ENCODE measurements at regions not wholly inside any gene's neighbourhood (a gene's known extent, or its start where the extent isn't known, plus 50 kb on each side); places are given as distances from the start of the nearest gene placed in this dataset.

GRCh38 chr5:98482321-98483300, 290.9 kb upstream of the RGMB start:
- in situ Hi-C loops (cut with HindIII; ENCODE audit: low pct_ligation_motif_present, low pct_unique_long_range_greater_than_20kb, low sequenced_read_pairs): no loop called here
- no peak for DNase-seq

- DNase-seq: no peak
- in situ Hi-C loops (cut with HindIII; ENCODE audit: low pct_ligation_motif_present, low pct_unique_long_range_greater_than_20kb, low sequenced_read_pairs): no loop called here
Observed at GRCh38 chr5:98483301-98483685, 290.2 kb upstream of the RGMB start.

DNA sequence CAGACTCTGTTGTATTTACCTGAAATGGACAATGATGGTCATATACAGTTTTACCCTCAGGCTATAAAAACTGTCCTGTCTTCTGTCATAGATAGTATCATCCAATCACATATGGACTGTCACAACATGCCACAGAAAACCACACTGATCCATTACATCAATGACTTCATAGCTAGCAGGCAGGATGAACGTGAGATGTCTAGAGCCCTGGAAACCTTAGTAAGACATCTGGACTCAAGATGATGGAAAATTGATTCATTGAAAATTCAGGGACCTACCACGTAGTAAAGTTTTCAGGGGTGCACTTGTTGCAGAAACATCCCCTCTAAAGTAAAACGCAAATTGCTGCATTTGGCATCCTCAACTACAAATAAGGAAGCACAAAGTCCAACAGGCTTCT, 284.4 kb upstream of the RGMB start:
- in situ Hi-C loops (cut with HindIII; ENCODE audit: low pct_ligation_motif_present, low pct_unique_long_range_greater_than_20kb, low sequenced_read_pairs): no loop called here
- no peak for DNase-seq

- in situ Hi-C loops (cut with HindIII; ENCODE audit: low pct_ligation_motif_present, low pct_unique_long_range_greater_than_20kb, low sequenced_read_pairs): no loop called here
- DNase-seq: no peak
Observed at GRCh38 chr5:98490348-98490747, 283.1 kb upstream of the RGMB start.

- no peak for DNase-seq
- in situ Hi-C loops (cut with HindIII; ENCODE audit: low pct_ligation_motif_present, low pct_unique_long_range_greater_than_20kb, low sequenced_read_pairs): no loop called here
Observed at GRCh38 chr5:98492258-98492657, 281.2 kb upstream of the RGMB start.

GRCh38 chr5:98497418-98497817, 276.0 kb upstream of the RGMB start:
- in situ Hi-C loops (cut with HindIII; ENCODE audit: low pct_ligation_motif_present, low pct_unique_long_range_greater_than_20kb, low sequenced_read_pairs): no loop called here
- no peak for DNase-seq

- no peak for DNase-seq
- in situ Hi-C loops (cut with HindIII; ENCODE audit: low pct_ligation_motif_present, low pct_unique_long_range_greater_than_20kb, low sequenced_read_pairs): no loop called here
Observed at GRCh38 chr5:98498028-98498427, 275.4 kb upstream of the RGMB start.

GRCh38 chr5:98499892-98500291, 273.6 kb upstream of the RGMB start:
- no peak for DNase-seq
- in situ Hi-C loops (cut with HindIII; ENCODE audit: low pct_ligation_motif_present, low pct_unique_long_range_greater_than_20kb, low sequenced_read_pairs): no loop called here

DNA sequence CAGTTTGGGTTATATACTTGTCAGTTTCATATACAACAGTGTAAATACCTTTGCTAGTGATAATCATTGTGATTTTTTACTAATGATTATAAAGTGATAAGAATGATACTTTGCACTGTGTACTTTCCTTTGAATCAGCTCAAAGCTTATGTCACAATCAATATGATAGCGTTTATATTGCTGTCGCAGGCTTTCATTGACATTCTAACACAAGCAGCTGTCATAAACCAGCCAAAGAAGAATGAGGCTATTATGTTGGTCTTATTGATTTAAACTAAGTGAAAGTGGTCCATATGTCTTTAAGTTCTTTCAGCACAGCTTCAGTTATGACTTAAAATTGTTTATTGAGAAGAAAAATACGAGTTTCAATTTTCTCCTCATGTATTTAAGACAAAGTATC, 272.7 kb upstream of the RGMB start:
- DNase-seq: no peak
- in situ Hi-C loops (cut with HindIII; ENCODE audit: low pct_ligation_motif_present, low pct_unique_long_range_greater_than_20kb, low sequenced_read_pairs): no loop called here

DNA sequence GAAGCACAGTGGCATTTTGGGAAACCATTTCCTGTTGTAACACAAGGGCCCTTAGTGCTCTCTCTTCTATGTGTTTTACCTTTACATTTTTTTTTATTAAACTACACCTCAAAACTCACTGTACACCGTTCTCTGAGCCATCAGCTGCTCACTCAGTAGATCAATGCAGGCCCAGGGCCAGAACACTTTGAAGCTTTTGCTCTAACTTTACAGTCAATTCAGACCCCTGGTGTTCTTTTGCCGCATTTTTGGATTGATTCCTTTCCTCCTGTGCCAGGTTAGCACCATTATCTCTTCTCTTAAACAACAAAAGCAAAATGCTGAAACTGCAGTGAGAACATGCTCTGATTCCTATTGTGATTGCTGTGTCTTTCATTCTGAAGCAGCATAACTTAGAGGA, 269.8 kb upstream of the RGMB start:
- in situ Hi-C loops (cut with HindIII; ENCODE audit: low pct_ligation_motif_present, low pct_unique_long_range_greater_than_20kb, low sequenced_read_pairs): no loop called here
- no peak for DNase-seq

GRCh38 chr5:98504505-98504904, 269.0 kb upstream of the RGMB start:
- DNase-seq: no peak
- in situ Hi-C loops (cut with HindIII; ENCODE audit: low pct_ligation_motif_present, low pct_unique_long_range_greater_than_20kb, low sequenced_read_pairs): no loop called here

DNA sequence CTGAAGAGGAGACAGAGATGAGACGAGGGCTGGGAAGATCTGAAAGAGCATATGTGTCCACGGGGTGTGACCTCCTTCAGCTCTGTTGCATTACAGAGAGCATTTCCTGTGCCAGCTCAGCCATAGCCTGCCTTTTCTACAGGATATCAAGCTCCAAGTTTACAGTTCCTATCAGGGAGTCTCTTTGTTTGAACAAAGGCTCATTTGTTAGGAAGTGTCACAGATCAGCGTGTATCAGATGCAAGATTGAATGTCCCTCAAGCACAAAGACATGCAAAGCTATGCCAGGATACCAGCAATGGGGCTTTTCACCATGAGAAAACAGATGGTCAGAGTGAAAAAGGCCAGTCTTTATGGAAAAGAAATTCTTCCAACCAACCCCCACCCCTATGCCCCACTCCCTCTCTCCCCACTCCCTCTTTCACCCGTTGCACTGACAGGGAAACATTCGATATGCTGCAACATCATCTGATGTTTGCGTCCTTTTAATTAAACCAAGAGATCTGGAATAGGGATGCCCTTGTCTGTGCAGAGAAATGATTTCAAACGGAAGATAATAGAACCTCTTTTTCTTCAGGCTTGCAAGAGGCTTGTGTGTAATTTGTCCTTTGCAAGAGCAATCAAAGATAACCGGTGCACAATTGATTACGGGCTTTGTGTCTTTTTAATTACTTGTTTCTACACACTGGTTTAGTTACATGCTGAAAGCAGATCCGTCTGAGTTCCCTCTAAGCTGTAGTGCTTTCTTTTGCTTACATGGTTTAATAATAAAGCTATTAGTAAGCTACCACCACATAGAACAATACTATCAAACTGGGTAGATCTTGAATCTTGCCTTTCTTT, 263.1 kb upstream of the RGMB start:
- in situ Hi-C loops (cut with HindIII; ENCODE audit: low pct_ligation_motif_present, low pct_unique_long_range_greater_than_20kb, low sequenced_read_pairs): no loop called here
- no peak for DNase-seq

DNA sequence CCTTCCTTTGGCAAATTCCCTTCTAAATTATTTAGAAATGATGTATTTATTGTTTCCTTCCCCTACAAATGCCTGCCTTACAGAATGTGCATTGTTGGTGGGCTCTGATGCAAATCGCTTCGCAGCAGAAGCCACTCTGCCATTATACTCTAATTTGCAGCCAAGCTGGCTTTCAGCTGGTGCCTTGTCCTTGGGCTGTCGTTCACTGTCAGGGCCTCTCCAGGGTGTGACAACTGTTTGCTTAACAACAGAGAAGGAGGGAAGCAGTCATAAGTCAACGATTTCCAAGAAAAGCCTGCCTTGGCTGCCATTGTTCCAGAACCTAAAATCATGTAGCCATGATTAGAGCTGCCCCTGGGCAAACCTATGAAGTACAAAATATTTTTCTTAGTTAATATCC, 260.1 kb upstream of the RGMB start:
- in situ Hi-C loops (cut with HindIII; ENCODE audit: low pct_ligation_motif_present, low pct_unique_long_range_greater_than_20kb, low sequenced_read_pairs): no loop called here
- DNase-seq: no peak

- in situ Hi-C loops (cut with HindIII; ENCODE audit: low pct_ligation_motif_present, low pct_unique_long_range_greater_than_20kb, low sequenced_read_pairs): no loop called here
- DNase-seq: no peak
Observed at GRCh38 chr5:98514215-98514614, 259.2 kb upstream of the RGMB start.

GRCh38 chr5:98516701-98517100, 256.8 kb upstream of the RGMB start:
- DNase-seq: no peak
- in situ Hi-C loops (cut with HindIII; ENCODE audit: low pct_ligation_motif_present, low pct_unique_long_range_greater_than_20kb, low sequenced_read_pairs): no loop called here

GRCh38 chr5:98517560-98518366, 255.7 kb upstream of the RGMB start:
- no peak for DNase-seq
- in situ Hi-C loops (cut with HindIII; ENCODE audit: low pct_ligation_motif_present, low pct_unique_long_range_greater_than_20kb, low sequenced_read_pairs): no loop called here

GRCh38 chr5:98518754-98519153, 254.7 kb upstream of the RGMB start:
- no peak for DNase-seq
- in situ Hi-C loops (cut with HindIII; ENCODE audit: low pct_ligation_motif_present, low pct_unique_long_range_greater_than_20kb, low sequenced_read_pairs): no loop called here

DNA sequence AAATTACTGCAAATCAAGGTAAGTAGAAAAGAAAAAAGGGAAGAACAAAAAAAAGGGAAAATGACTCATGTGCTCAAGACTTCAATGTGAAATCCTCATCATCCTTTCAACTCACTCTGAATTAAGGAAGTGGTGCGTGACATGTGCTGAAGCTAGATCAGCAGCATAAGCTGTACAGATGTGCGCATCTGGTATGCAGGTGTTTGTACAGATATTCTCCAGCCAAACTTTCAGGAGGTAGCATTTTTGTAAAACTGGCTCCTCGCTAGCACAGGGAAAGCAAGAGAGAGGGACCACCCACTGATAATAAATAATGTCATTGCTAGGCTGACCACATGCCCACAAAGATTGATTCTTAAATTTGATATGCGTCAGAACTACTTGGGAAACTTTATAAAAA, 253.9 kb upstream of the RGMB start:
- no peak for DNase-seq
- in situ Hi-C loops (cut with HindIII; ENCODE audit: low pct_ligation_motif_present, low pct_unique_long_range_greater_than_20kb, low sequenced_read_pairs): no loop called here

- DNase-seq: no peak
- in situ Hi-C loops (cut with HindIII; ENCODE audit: low pct_ligation_motif_present, low pct_unique_long_range_greater_than_20kb, low sequenced_read_pairs): no loop called here
Observed at GRCh38 chr5:98521821-98522220, 251.6 kb upstream of the RGMB start.
